ENCODE measurements at regions not wholly inside any gene's neighbourhood (a gene's known extent, or its start where the extent isn't known, plus 50 kb on each side); places are given as distances from the start of the nearest gene placed in this dataset.

DNA sequence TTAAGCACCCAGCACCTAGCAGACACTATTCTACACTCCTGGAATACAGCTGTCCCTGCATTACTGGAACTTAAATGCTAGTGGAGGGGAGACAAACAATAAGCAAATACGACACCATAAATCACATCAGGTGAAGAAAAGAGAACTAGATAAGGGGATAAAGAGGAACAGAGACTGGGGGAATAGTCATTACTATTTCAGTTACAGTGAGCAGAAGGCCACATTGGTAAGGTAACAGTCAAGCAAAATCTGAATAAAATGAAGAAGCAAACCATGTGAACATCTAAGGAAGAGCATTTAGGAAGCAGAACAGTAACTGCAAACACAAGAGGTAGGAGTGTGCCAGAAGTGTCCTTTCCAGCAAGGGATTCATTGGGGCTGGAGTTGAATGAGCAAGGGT is 77.0 kb upstream of the PTPRM start:
- Histone ChIP-seq H3K79me2 (ENCODE audit: control insufficient read depth, insufficient read depth, low read length) (no peaks in the 10 kb centered on the region), H3K27ac (ENCODE audit: control insufficient read depth, insufficient read depth, low read length) (no peak overlapping the region), H3K4me3 (ENCODE audit: control insufficient read depth in 2 of 3, extremely low read depth in 1 of 3, insufficient read depth in 2 of 3, low read depth in 1 of 3, low read length in 3 of 3) (no peak overlapping the region), H3K9me1 (ENCODE audit: control insufficient read depth, extremely low read depth, insufficient read depth, low read length) (no peaks in the 10 kb centered on the region), H3K27me3 (ENCODE audit: control insufficient read depth, extremely low read depth, insufficient read depth, low read length) (no peaks in the 10 kb centered on the region), H2AFZ (ENCODE audit: control insufficient read depth, low read length) (no peak overlapping the region), H3K9ac (ENCODE audit: control insufficient read depth, extremely low read depth, insufficient read depth, low read length) (no peak overlapping the region), H4K20me1 (ENCODE audit: control insufficient read depth, extremely low read depth, insufficient read depth, low read length) (no peaks in the 10 kb centered on the region), H3K36me3 (ENCODE audit: control insufficient read depth in 2 of 2, extremely low read depth in 1 of 2, insufficient read depth in 2 of 2, low read length in 2 of 2) (no peaks in the 10 kb centered on the region), H3K9me3 (ENCODE audit: control insufficient read depth, low read depth, low read length) (no peaks in the 10 kb centered on the region), H3K4me2 (ENCODE audit: control insufficient read depth, extremely low read depth, insufficient read depth, low read depth, low read length) (no peak overlapping the region), H3K4me1 (ENCODE audit: control insufficient read depth, extremely low read depth, insufficient read depth, low read length) (no peaks in the 10 kb centered on the region)
- FAIRE-seq (no peak), DNase-seq (ENCODE audit: low read depth, low spot score) (no peak)
- TF ChIP-seq, protein P1, sequence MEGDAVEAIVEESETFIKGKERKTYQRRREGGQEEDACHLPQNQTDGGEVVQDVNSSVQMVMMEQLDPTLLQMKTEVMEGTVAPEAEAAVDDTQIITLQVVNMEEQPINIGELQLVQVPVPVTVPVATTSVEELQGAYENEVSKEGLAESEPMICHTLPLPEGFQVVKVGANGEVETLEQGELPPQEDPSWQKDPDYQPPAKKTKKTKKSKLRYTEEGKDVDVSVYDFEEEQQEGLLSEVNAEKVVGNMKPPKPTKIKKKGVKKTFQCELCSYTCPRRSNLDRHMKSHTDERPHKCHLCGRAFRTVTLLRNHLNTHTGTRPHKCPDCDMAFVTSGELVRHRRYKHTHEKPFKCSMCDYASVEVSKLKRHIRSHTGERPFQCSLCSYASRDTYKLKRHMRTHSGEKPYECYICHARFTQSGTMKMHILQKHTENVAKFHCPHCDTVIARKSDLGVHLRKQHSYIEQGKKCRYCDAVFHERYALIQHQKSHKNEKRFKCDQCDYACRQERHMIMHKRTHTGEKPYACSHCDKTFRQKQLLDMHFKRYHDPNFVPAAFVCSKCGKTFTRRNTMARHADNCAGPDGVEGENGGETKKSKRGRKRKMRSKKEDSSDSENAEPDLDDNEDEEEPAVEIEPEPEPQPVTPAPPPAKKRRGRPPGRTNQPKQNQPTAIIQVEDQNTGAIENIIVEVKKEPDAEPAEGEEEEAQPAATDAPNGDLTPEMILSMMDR (optimal IDR thresholded peaks at IDR 0.05 in 1 of 3, IDR thresholded peaks at IDR 0.05 in 1 of 3, conservative IDR thresholded peaks at IDR 0.05 in 1 of 3; ENCODE audit: extremely low read depth in 1 of 3, insufficient read depth in 2 of 3, low read length in 3 of 3): no peak
- no peak for TF ChIP-seq EZH2 (IDR thresholded peaks at IDR 0.05; ENCODE audit: low read length)
- dilution Hi-C loops (cut with MboI; ENCODE audit: extremely low pct_ligation_motif_present, low sequenced_read_pairs): no loop called here

DNA sequence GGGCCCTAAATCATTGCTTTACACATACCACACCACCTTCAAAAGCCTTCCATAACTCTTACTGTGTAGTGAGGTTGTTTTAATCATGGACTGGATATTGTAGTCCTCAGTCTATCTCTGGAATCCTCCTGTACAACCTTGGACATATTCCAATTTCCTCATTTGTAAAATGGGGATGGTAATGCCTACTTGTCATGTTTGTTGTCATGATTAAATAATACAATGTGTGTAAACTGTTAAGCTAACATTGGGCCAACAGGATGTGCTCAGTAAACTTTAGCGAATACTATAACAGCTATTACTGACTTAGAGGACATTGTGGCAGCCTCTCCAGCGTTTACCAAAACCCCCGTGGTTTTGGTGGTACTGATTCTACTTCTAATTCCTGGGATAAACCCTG is 74.7 kb upstream of the PTPRM start:
- dilution Hi-C loops (cut with MboI; ENCODE audit: extremely low pct_ligation_motif_present, low sequenced_read_pairs): no loop called here
- no peaks in the 10 kb centered on the region for H3K79me2 ChIP-seq (ENCODE audit: control insufficient read depth, insufficient read depth, low read length)
- no peak overlapping the region for H3K4me3 ChIP-seq (ENCODE audit: control insufficient read depth in 2 of 3, extremely low read depth in 1 of 3, insufficient read depth in 2 of 3, low read depth in 1 of 3, low read length in 3 of 3)
- H3K9me3 ChIP-seq (ENCODE audit: control insufficient read depth, low read depth, low read length): no peaks in the 10 kb centered on the region
- H3K27ac ChIP-seq (ENCODE audit: control insufficient read depth, insufficient read depth, low read length): no peak overlapping the region
- FAIRE-seq: no peak
- H3K9me1 ChIP-seq (ENCODE audit: control insufficient read depth, extremely low read depth, insufficient read depth, low read length): no peaks in the 10 kb centered on the region
- no peaks in the 10 kb centered on the region for H3K36me3 ChIP-seq (ENCODE audit: control insufficient read depth in 2 of 2, extremely low read depth in 1 of 2, insufficient read depth in 2 of 2, low read length in 2 of 2)
- no peaks in the 10 kb centered on the region for H4K20me1 ChIP-seq (ENCODE audit: control insufficient read depth, extremely low read depth, insufficient read depth, low read length)
- no peak overlapping the region for H2AFZ ChIP-seq (ENCODE audit: control insufficient read depth, low read length)
- H3K9ac ChIP-seq (ENCODE audit: control insufficient read depth, extremely low read depth, insufficient read depth, low read length): no peak overlapping the region
- no peaks in the 10 kb centered on the region for H3K27me3 ChIP-seq (ENCODE audit: control insufficient read depth, extremely low read depth, insufficient read depth, low read length)
- no peaks in the 10 kb centered on the region for H3K4me1 ChIP-seq (ENCODE audit: control insufficient read depth, extremely low read depth, insufficient read depth, low read length)
- no peak for DNase-seq (ENCODE audit: low read depth, low spot score)
- H3K4me2 ChIP-seq (ENCODE audit: control insufficient read depth, extremely low read depth, insufficient read depth, low read depth, low read length): no peak overlapping the region
- TF ChIP-seq EZH2 (IDR thresholded peaks at IDR 0.05; ENCODE audit: low read length): no peak
- TF ChIP-seq, protein P1 (optimal IDR thresholded peaks at IDR 0.05 in 1 of 3, IDR thresholded peaks at IDR 0.05 in 1 of 3, conservative IDR thresholded peaks at IDR 0.05 in 1 of 3; ENCODE audit: extremely low read depth in 1 of 3, insufficient read depth in 2 of 3, low read length in 3 of 3): no peak

Data from keratinocyte (primary cell).